ENCODE measurements at regions not wholly inside any gene's neighbourhood (a gene's known extent, or its start where the extent isn't known, plus 50 kb on each side); places are given as distances from the start of the nearest gene placed in this dataset.
"Not testable (repeated sequence)": the region's sequence is repeated elsewhere in the genome, so short reads cannot be mapped to it uniquely, and the experiment has no call there.

DNA sequence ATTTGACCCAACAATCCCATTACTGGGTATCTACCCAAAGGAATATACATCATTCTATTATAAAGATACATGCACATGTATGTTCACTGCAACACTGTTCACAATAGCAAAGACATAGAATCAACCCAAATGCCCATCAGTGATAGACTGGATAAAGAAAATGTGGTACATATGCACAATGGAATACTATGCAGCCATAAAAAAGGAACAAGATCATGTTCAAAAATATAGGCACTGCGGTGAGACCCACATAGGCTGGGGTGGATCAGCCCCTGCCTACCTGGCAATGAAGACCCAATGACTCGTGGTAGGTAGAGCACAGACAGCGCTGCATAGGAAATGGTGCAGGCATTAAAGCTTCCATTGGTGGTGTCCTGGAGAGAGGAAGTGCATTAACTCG is 88.6 kb upstream of the NFIL3 start:
- not testable (repeated sequence) for H3K27me3 ChIP-seq (ENCODE audit: control insufficient read depth in 1 of 2, insufficient read depth in 2 of 2, low read length in 2 of 2); H3K9me3 ChIP-seq (ENCODE audit: control insufficient read depth in 1 of 2, low read length in 2 of 2); H3K4me1 ChIP-seq (ENCODE audit: control insufficient read depth in 1 of 2, insufficient read depth in 2 of 2, low read length in 2 of 2); H3K36me3 ChIP-seq (ENCODE audit: control insufficient read depth in 1 of 2, insufficient read depth in 2 of 2, low read length in 2 of 2); H3K4me3 ChIP-seq (ENCODE audit: low read depth in 1 of 2, low read length in 2 of 2); H3K9ac ChIP-seq (ENCODE audit: low read depth in 1 of 2, low read length in 2 of 2); H3K27ac ChIP-seq (ENCODE audit: low read depth, low read length)

- Histone ChIP-seq H3K4me3 (ENCODE audit: low read depth in 1 of 2, low read length in 2 of 2) (no peak overlapping the region), H3K36me3 (ENCODE audit: control insufficient read depth in 1 of 2, insufficient read depth in 2 of 2, low read length in 2 of 2) (no peaks in the 10 kb centered on the region)
Measured at GRCh38 chr9:91503673-91504081, 80.0 kb upstream of the NFIL3 start.

DNA sequence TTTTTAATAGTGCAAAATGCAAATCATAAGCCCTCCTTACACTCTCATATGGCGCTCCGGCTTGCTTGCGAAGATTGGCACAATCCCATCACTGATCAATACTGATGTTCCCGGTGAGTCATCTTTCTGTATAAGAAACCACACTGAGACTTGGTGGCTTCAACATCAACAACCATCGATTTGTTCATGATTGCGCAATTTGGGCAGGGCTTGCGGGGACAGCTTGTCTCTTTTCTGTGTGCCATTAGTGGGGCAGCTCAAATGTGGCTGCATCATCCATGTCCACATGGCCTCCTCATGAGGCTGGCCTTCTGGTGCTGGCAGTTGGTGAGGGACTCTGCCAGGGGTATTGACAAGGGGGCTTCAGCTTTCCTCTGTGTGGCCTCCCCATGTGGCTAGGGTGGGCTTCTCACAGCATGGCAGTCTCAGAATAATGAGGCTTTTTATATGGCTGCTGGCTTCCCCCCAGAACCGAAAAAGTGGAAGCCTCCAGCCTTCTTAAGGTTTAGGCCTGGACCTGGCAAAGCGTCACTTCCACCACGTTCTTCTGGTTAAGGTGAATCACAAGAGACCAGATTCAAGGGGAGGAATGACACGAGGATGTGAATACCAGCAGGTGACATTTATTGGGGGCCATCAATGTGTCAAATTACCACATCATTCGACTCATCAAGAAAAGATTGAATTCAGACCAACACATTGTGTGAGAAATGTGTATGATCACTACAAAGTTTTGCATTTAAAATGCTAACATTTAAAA is 79.5 kb upstream of the NFIL3 start:
- no peak overlapping the region for H3K4me3 ChIP-seq (ENCODE audit: low read depth in 1 of 2, low read length in 2 of 2)
- H3K9ac ChIP-seq (ENCODE audit: low read depth in 1 of 2, low read length in 2 of 2), result no peak overlapping the region
- no peaks in the 10 kb centered on the region for H3K4me1 ChIP-seq (ENCODE audit: control insufficient read depth in 1 of 2, insufficient read depth in 2 of 2, low read length in 2 of 2)
- no peaks in the 10 kb centered on the region for H3K36me3 ChIP-seq (ENCODE audit: control insufficient read depth in 1 of 2, insufficient read depth in 2 of 2, low read length in 2 of 2)
- H3K27me3 ChIP-seq (ENCODE audit: control insufficient read depth in 1 of 2, insufficient read depth in 2 of 2, low read length in 2 of 2), result no peaks in the 10 kb centered on the region
- no peaks in the 10 kb centered on the region for H3K9me3 ChIP-seq (ENCODE audit: control insufficient read depth in 1 of 2, low read length in 2 of 2)
- H3K27ac ChIP-seq (ENCODE audit: low read depth, low read length), result no peak overlapping the region

More at GRCh38 chr9:91503673-91504081, 80.0 kb upstream of the NFIL3 start:
- Histone ChIP-seq H3K27me3 (ENCODE audit: control insufficient read depth in 1 of 2, insufficient read depth in 2 of 2, low read length in 2 of 2) (no peaks in the 10 kb centered on the region), H3K9me3 (ENCODE audit: control insufficient read depth in 1 of 2, low read length in 2 of 2) (no peaks in the 10 kb centered on the region), H3K4me1 (ENCODE audit: control insufficient read depth in 1 of 2, insufficient read depth in 2 of 2, low read length in 2 of 2) (no peaks in the 10 kb centered on the region), H3K27ac (ENCODE audit: low read depth, low read length) (no peak overlapping the region), H3K9ac (ENCODE audit: low read depth in 1 of 2, low read length in 2 of 2) (no peak overlapping the region)

GRCh38 chr9:91502475-91502874 is 78.8 kb upstream of the NFIL3 start:
- Histone ChIP-seq H3K4me1 (ENCODE audit: control insufficient read depth in 1 of 2, insufficient read depth in 2 of 2, low read length in 2 of 2) (no peaks in the 10 kb centered on the region), H3K36me3 (ENCODE audit: control insufficient read depth in 1 of 2, insufficient read depth in 2 of 2, low read length in 2 of 2) (no peaks in the 10 kb centered on the region), H3K9me3 (ENCODE audit: control insufficient read depth in 1 of 2, low read length in 2 of 2) (no peaks in the 10 kb centered on the region)

GRCh38 chr9:91500509-91501014 is 76.9 kb upstream of the NFIL3 start:
- no peak overlapping the region for H3K4me3 ChIP-seq (ENCODE audit: low read depth in 1 of 2, low read length in 2 of 2)
- H3K4me1 ChIP-seq (ENCODE audit: control insufficient read depth in 1 of 2, insufficient read depth in 2 of 2, low read length in 2 of 2), result no peaks in the 10 kb centered on the region
- no peak overlapping the region for H3K27ac ChIP-seq (ENCODE audit: low read depth, low read length)
- H3K36me3 ChIP-seq (ENCODE audit: control insufficient read depth in 1 of 2, insufficient read depth in 2 of 2, low read length in 2 of 2), result no peaks in the 10 kb centered on the region
- no peaks in the 10 kb centered on the region for H3K9me3 ChIP-seq (ENCODE audit: control insufficient read depth in 1 of 2, low read length in 2 of 2)
- no peaks in the 10 kb centered on the region for H3K27me3 ChIP-seq (ENCODE audit: control insufficient read depth in 1 of 2, insufficient read depth in 2 of 2, low read length in 2 of 2)
- H3K9ac ChIP-seq (ENCODE audit: low read depth in 1 of 2, low read length in 2 of 2), result no peak overlapping the region

More at GRCh38 chr9:91502475-91502874, 78.8 kb upstream of the NFIL3 start:
- H3K27me3 ChIP-seq (ENCODE audit: control insufficient read depth in 1 of 2, insufficient read depth in 2 of 2, low read length in 2 of 2), result no peaks in the 10 kb centered on the region
- no peak overlapping the region for H3K4me3 ChIP-seq (ENCODE audit: low read depth in 1 of 2, low read length in 2 of 2)
- no peak overlapping the region for H3K9ac ChIP-seq (ENCODE audit: low read depth in 1 of 2, low read length in 2 of 2)
- H3K27ac ChIP-seq (ENCODE audit: low read depth, low read length), result no peak overlapping the region

GRCh38 chr9:91496351-91496750 is 72.7 kb upstream of the NFIL3 start:
- Histone ChIP-seq H3K9ac (ENCODE audit: low read depth in 1 of 2, low read length in 2 of 2) (no peak overlapping the region), H3K4me1 (ENCODE audit: control insufficient read depth in 1 of 2, insufficient read depth in 2 of 2, low read length in 2 of 2) (no peaks in the 10 kb centered on the region), H3K36me3 (ENCODE audit: control insufficient read depth in 1 of 2, insufficient read depth in 2 of 2, low read length in 2 of 2) (no peaks in the 10 kb centered on the region), H3K4me3 (ENCODE audit: low read depth in 1 of 2, low read length in 2 of 2) (no peak overlapping the region), H3K27me3 (ENCODE audit: control insufficient read depth in 1 of 2, insufficient read depth in 2 of 2, low read length in 2 of 2) (no peaks in the 10 kb centered on the region), H3K27ac (ENCODE audit: low read depth, low read length) (no peak overlapping the region), H3K9me3 (ENCODE audit: control insufficient read depth in 1 of 2, low read length in 2 of 2) (no peaks in the 10 kb centered on the region)

DNA sequence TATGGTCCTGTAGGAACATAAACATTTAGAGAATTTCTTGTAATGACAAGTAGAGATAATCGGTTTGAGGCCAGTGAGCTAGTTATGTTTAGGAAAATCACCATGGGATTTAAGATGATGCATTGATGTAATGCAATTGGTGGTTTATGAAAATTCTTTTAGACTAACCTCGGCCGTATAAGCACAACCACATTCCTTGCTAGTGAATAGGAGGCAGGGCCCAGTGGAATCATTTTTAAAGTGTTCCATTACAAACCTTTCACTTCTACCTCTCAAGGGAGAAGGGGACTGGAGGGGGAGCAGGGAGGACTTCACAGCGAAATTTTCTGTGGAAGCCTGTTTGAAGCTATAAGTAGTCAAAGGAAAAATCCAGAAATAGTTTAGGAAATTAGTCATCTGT is 71.8 kb upstream of the NFIL3 start:
- H3K9me3 ChIP-seq (ENCODE audit: control insufficient read depth in 1 of 2, low read length in 2 of 2), result no peaks in the 10 kb centered on the region
- no peaks in the 10 kb centered on the region for H3K4me1 ChIP-seq (ENCODE audit: control insufficient read depth in 1 of 2, insufficient read depth in 2 of 2, low read length in 2 of 2)
- no peak overlapping the region for H3K4me3 ChIP-seq (ENCODE audit: low read depth in 1 of 2, low read length in 2 of 2)
- no peaks in the 10 kb centered on the region for H3K27me3 ChIP-seq (ENCODE audit: control insufficient read depth in 1 of 2, insufficient read depth in 2 of 2, low read length in 2 of 2)
- no peak overlapping the region for H3K27ac ChIP-seq (ENCODE audit: low read depth, low read length)
- no peak overlapping the region for H3K9ac ChIP-seq (ENCODE audit: low read depth in 1 of 2, low read length in 2 of 2)
- H3K36me3 ChIP-seq (ENCODE audit: control insufficient read depth in 1 of 2, insufficient read depth in 2 of 2, low read length in 2 of 2), result no peaks in the 10 kb centered on the region

DNA sequence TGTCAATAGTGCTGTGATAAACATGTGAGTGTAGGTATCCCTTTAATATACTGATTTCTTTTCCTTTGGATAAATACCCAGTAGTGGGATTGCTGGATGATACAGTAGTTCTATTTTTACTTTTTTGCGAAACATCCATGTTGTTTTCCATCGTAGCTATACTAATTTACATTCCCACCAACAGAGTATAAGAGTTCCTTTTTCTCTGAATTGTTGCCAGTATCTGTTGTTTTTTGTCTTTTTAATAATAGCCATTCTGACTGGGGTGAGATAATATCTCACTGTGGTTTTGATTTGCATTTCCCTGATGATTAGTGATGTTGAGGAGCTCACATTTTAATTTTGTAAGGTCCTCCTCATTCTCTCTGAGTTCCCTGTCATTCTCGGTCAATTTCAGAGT is 71.1 kb upstream of the NFIL3 start:
- no peaks in the 10 kb centered on the region for H3K4me1 ChIP-seq (ENCODE audit: control insufficient read depth in 1 of 2, insufficient read depth in 2 of 2, low read length in 2 of 2)
- no peak overlapping the region for H3K27ac ChIP-seq (ENCODE audit: low read depth, low read length)
- no peaks in the 10 kb centered on the region for H3K36me3 ChIP-seq (ENCODE audit: control insufficient read depth in 1 of 2, insufficient read depth in 2 of 2, low read length in 2 of 2)
- no peak overlapping the region for H3K4me3 ChIP-seq (ENCODE audit: low read depth in 1 of 2, low read length in 2 of 2)
- no peak overlapping the region for H3K9ac ChIP-seq (ENCODE audit: low read depth in 1 of 2, low read length in 2 of 2)
- H3K27me3 ChIP-seq (ENCODE audit: control insufficient read depth in 1 of 2, insufficient read depth in 2 of 2, low read length in 2 of 2), result no peaks in the 10 kb centered on the region
- H3K9me3 ChIP-seq (ENCODE audit: control insufficient read depth in 1 of 2, low read length in 2 of 2), result no peaks in the 10 kb centered on the region

GRCh38 chr9:91492237-91492636 is 68.6 kb upstream of the NFIL3 start:
- Histone ChIP-seq H3K9me3 (ENCODE audit: control insufficient read depth in 1 of 2, low read length in 2 of 2) (no peaks in the 10 kb centered on the region), H3K9ac (ENCODE audit: low read depth in 1 of 2, low read length in 2 of 2) (no peak overlapping the region), H3K4me1 (ENCODE audit: control insufficient read depth in 1 of 2, insufficient read depth in 2 of 2, low read length in 2 of 2) (no peaks in the 10 kb centered on the region), H3K36me3 (ENCODE audit: control insufficient read depth in 1 of 2, insufficient read depth in 2 of 2, low read length in 2 of 2) (no peaks in the 10 kb centered on the region), H3K27ac (ENCODE audit: low read depth, low read length) (no peak overlapping the region), H3K27me3 (ENCODE audit: control insufficient read depth in 1 of 2, insufficient read depth in 2 of 2, low read length in 2 of 2) (no peaks in the 10 kb centered on the region), H3K4me3 (ENCODE audit: low read depth in 1 of 2, low read length in 2 of 2) (no peak overlapping the region)

DNA sequence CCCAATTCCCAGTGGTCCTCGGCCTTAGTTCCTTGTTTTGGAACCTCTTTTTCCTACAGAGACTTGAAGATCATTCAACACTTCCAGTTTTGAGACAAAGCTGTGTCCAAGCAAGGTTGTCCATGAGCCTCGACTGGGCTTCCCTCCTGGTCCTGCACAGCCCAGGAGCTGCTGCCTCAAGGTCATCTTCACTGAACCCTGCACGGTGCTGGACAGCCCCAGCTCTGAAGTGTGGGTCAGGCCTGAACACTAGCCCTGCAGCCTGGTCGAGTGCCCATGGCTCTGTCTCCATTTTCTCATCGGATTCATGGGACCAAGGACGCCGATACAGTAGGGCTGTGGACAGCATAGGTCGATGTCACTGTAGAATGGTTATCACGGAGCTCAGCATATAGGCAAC is 68.0 kb upstream of the NFIL3 start:
- H3K36me3 ChIP-seq (ENCODE audit: control insufficient read depth in 1 of 2, insufficient read depth in 2 of 2, low read length in 2 of 2), result no peaks in the 10 kb centered on the region
- no peaks in the 10 kb centered on the region for H3K27me3 ChIP-seq (ENCODE audit: control insufficient read depth in 1 of 2, insufficient read depth in 2 of 2, low read length in 2 of 2)
- H3K9me3 ChIP-seq (ENCODE audit: control insufficient read depth in 1 of 2, low read length in 2 of 2), result no peaks in the 10 kb centered on the region
- no peak overlapping the region for H3K4me3 ChIP-seq (ENCODE audit: low read depth in 1 of 2, low read length in 2 of 2)
- H3K9ac ChIP-seq (ENCODE audit: low read depth in 1 of 2, low read length in 2 of 2), result no peak overlapping the region
- H3K27ac ChIP-seq (ENCODE audit: low read depth, low read length), result no peak overlapping the region
- no peaks in the 10 kb centered on the region for H3K4me1 ChIP-seq (ENCODE audit: control insufficient read depth in 1 of 2, insufficient read depth in 2 of 2, low read length in 2 of 2)
